ENCODE measurements at regions not wholly inside any gene's neighbourhood (a gene's known extent, or its start where the extent isn't known, plus 50 kb on each side); places are given as distances from the start of the nearest gene placed in this dataset.
"Not testable (repeated sequence)": the region's sequence is repeated elsewhere in the genome, so short reads cannot be mapped to it uniquely, and the experiment has no call there.

GRCh38 chr1:217921126-217921904, 290.2 kb downstream of the SPATA17 start:
- H3K27ac ChIP-seq, result no peak overlapping the region
- no peak overlapping the region for H3K4me3 ChIP-seq

DNA sequence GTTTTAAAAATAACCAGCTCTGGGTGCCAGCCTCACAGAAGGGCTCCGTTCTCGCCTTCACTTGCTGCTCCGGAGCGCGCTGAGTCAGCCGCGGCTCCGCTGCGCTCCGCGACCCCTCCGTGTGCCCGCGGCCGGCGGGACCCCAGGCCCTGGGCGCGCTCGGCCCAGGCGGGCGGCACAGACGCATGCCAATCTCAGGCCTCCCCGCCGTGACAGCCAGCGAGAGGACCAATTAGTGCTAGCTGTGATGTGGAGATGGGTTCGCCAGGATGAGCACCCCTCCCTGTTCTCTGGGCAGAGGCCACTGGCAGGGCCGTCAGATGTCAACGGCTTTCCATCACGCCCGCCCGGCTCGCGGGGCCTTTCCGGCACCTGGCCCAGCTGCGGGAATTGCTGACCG, 293.8 kb downstream of the SPATA17 start:
- H3K4me3 ChIP-seq, result no peak overlapping the region
- H3K27ac ChIP-seq, result no peak overlapping the region

GRCh38 chr1:217929213-217929885, 298.2 kb downstream of the SPATA17 start:
- Histone ChIP-seq H3K27ac (no peak overlapping the region), H3K4me3 (no peak overlapping the region)

DNA sequence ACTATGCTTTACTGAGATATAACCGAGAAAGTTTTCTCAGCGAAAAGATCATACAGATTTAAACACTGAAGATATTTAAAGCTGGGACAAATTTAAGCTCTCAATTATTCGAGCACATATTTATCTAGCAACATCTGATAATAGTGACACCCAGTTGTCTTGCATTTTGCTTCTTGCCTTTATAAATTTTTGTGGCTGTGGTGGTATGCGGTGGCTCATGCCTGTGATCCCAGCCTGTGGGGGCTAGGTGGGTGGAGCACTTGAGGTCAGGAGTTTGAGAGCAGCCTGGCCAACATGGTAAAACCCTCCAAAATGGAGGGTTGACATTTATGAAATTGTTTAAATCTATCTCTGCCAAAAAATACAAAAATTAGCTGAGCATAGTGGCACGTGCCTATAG, 312.2 kb downstream of the SPATA17 start:
- H3K4me3 ChIP-seq, result no peak overlapping the region
- H3K27ac ChIP-seq, result no peak overlapping the region

DNA sequence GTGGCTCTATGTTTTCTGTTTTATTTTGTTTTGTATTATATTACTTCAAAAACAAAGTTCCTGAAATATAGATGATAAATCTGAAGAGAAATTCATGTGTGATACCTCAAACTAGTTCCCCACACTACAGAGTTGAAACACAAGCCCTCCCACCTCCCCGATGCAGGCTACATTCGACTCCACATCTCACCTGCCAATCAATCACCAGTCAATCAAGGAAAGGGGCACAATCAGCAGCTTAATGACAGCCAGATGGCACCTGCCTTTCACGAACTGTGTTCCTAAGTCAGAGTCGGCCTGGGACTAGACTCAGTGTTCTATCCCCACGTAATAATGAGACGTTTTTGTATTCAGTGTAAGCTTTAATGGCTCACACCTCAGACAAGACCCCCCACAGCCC, 313.4 kb downstream of the SPATA17 start:
- H3K27ac ChIP-seq, result no peak overlapping the region

GRCh38 chr1:217946511-217946910, 315.4 kb downstream of the SPATA17 start:
- Histone ChIP-seq H3K27ac (no peak overlapping the region), H3K4me3 (no peak overlapping the region)

More for the DNA sequence above, 313.4 kb downstream of the SPATA17 start:
- no peak overlapping the region for H3K4me3 ChIP-seq

DNA sequence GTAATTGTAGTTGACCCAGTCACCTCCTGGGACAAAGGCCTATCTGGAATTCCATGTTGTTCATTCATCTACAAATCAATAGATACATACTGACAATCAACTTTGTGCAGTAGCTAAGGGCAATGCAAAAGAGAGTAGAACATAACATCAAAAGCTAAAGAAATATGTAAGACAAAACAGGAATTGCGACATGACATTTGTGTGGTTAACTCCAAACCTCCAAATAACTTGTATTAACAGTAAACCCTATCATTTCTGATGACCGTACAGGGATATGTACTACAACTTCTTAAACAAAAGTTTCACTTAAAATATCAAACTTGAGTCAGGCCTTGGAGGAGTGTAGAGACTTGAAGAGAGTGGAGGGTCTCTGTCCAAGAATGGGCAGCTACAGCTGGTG, 317.6 kb downstream of the SPATA17 start:
- H3K27ac ChIP-seq, result no peak overlapping the region
- H3K4me3 ChIP-seq, result no peak overlapping the region

DNA sequence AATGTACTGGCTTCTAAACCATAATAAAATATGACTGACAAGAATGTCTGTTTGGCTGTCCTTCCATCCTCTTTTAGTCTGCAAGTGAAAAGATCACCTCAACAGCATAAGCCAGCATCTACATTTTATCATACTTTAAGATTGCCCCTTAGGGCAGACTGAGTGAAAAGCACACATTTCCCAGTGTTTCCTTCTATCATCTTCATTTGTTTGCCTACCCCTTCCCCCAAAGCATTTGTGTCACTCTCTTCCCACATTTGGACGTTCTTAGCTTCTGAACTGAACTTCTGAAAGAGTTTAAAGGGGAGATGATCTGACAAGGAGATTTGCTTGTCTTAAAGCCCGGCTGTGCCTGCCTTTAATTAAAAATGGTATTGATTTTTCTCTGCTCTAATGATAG, 322.2 kb downstream of the SPATA17 start:
- H3K4me3 ChIP-seq, result no peak overlapping the region
- no peak overlapping the region for H3K27ac ChIP-seq

GRCh38 chr1:217953922-217954321, 322.8 kb downstream of the SPATA17 start:
- no peak overlapping the region for H3K4me3 ChIP-seq
- H3K27ac ChIP-seq, result no peak overlapping the region

- Histone ChIP-seq H3K4me3 (no peak overlapping the region), H3K27ac (no peak overlapping the region)
Observed at GRCh38 chr1:217955723-217956122, 324.6 kb downstream of the SPATA17 start.

DNA sequence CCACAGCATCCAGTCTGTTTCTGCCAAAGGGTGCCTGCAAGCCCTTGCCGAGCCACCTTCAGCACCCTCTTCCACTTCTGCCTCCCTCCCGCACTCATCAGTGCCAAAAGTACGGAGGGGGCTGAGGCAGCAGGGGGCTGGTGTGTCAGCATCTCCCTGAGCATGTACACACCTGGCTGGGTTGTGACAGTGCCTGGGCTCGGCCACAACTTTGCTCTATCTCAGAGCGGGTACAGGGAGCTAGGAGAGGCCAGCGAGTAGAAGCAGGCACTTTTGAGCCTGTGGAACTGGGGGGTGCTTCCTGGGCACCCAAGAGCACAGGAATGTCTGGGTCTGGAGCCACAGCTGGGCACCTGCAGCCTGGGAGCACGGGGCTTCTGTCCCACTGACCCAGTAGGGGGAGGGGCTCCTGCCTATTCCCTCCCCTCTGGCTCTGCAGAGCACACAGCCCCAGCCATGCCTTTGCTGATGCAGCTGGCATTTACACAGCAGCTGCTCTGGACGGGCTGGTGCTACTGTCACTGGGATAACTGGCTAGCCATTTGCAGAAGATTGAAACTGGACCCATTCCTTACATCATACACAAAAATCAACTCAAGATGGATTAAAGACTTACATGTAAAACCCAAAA, 319.8 kb upstream of the RRP15 start:
- Histone ChIP-seq H3K27ac (no peak overlapping the region), H3K4me3 (no peak overlapping the region)

DNA sequence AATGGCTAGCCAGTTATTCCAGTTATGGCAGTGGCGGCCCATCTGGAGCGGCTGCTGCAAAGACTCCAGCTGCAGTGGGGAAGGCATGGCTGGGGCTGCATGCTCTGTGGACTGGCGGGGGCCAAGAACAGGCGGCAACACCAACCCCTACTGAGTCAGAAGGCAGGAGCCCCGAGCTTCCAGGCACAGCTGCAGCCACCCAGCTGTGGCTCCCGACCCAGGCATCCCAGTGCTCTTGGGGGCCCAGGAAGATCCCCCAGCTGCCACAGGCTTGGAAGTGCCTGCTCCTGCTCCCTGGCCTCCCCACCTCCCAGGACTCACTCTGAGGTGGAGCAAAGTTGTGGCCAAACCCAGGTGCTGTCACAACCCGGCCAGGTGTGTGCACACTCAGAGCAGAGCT, 317.0 kb upstream of the RRP15 start:
- no peak overlapping the region for H3K27ac ChIP-seq

DNA sequence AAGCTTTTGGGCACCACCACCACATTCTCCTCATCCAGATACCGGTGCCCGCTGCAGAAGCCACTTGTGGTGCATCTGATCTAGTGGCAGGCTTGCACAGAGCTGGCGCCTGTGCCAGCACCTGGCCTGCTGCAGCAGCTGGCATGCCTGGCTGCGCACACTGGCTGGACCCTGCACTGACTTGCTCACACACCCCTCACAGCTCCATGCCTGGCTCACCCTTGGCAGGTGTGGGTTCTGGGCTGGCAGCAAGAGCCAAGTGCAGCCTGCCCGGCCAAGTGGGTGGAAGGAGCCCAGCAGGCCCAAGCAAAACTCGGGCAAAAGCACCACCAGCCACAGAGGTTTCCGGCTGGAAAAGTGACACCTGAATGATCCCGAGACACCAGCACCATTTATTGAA, 315.7 kb upstream of the RRP15 start:
- no peak overlapping the region for H3K27ac ChIP-seq
- H3K4me3 ChIP-seq, result no peak overlapping the region

More for the DNA sequence above, 317.0 kb upstream of the RRP15 start:
- H3K4me3 ChIP-seq, result no peak overlapping the region

DNA sequence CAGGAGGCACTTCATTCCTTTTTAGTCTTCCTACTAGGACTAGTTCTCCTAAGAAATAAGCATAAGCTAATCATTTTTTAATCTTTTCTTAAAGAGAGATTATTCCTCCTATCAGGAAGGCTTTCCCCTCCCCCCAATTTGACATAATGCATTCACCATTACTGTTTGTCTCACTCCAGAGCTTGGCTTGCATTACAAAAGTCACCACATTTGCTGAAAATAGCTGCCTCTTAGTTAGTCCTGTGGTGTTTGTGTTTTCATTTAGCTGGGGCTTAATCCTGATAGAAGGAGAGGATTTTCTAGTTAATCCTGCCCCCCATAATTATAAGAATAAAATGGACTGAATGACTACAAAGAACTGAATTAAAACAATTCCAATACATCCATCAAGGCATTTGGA, 307.1 kb upstream of the RRP15 start:
- Histone ChIP-seq H3K4me3 (no peak overlapping the region), H3K27ac (no peak overlapping the region)

- Histone ChIP-seq H3K27ac (no peak overlapping the region), H3K4me3 (no peak overlapping the region)
Observed at GRCh38 chr1:217981430-217981829, 303.7 kb upstream of the RRP15 start.

GRCh38 chr1:217982331-217983050, 302.6 kb upstream of the RRP15 start:
- H3K27ac ChIP-seq, result no peak overlapping the region
- no peak overlapping the region for H3K4me3 ChIP-seq

DNA sequence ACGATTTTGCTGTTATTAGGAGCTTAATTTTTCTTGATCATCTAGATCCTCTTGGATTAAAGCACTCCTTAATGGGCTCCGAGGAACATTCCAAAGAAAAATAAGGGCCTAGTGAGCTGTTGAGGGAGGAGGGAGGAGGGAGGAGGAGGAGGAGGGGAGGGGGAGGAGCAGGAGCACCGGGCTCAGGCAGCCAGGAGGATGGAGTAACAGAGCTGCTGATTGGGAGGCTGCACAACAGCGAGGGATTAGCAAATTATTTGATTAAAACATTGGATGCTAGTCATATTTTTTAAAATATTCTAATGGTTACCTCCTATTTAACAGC, 302.1 kb upstream of the RRP15 start:
- H3K27ac ChIP-seq, result no peak overlapping the region

DNA sequence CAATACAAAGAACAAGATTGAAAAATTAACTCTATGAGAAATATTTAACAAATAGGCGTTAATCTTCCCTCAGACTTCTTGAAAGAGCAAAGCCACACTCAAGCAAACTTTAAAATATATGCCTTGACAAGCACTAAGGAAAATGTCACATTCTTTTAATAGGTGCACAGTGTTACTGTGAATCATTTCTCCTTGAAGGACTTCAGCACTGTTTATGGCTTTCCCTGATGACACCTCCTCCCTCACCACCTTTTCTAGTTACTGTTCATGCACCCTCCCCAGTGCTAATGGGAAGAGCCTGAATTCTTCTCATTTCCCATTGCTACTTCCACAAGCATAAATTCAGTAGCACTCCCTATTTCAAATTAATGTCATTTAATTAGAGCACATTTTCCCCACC, 299.5 kb upstream of the RRP15 start:
- Histone ChIP-seq H3K27ac (no peak overlapping the region), H3K4me3 (no peak overlapping the region)

More for the DNA sequence above, 302.1 kb upstream of the RRP15 start:
- no peak overlapping the region for H3K4me3 ChIP-seq

- Histone ChIP-seq H3K4me3 (no peak overlapping the region), H3K27ac (no peak overlapping the region)
Observed at GRCh38 chr1:217989510-217989909, 295.6 kb upstream of the RRP15 start.

DNA sequence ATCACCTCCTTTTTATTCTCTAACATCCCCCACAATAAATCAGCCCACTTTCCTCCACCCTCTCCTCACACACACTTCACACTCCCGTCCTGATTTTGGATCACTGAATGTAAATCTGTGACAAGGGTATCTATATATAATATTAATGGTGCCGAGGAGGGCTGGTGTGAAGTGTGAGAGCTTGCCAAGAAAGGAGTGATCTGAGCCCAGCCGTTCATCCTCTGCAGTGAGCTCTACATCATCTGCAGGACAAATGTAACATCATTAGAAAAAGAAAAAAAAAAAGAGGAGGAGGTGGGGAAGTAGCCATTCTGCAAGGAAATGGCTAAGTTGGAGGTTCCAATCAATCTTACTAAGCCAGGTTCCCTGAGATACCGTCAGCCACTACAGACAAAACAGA, 291.7 kb upstream of the RRP15 start:
- no peak overlapping the region for H3K4me3 ChIP-seq
- no peak overlapping the region for H3K27ac ChIP-seq

GRCh38 chr1:218008296-218008695, 276.8 kb upstream of the RRP15 start:
- not testable (repeated sequence) for H3K4me3 ChIP-seq, H3K27ac ChIP-seq

All from skin epidermis (tissue), 12 donors.